HEK293 (cell line): ENCODE measurements at regions not wholly inside any gene's neighbourhood (a gene's known extent, or its start where the extent isn't known, plus 50 kb on each side); places are given as distances from the start of the nearest gene placed in this dataset.

Experiments
- CTCF ChIA-PET: fragments of 350-600 bp; formaldehyde crosslinking; extraction: SDS; loops from one replicate; lab custom pipeline; 2021; ENCODE audit warnings: antibody characterized with exemption; lab: Yijun Ruan, JAX
- POLR2A ChIA-PET: fragments of 300-600 bp; formaldehyde crosslinking; extraction: SDS; loops from one replicate; lab custom pipeline; 2020; ENCODE audit warnings: antibody characterized with exemption, inconsistent platforms; lab: Yijun Ruan, JAX
- H3K27ac ChIP-seq: fragments of 200-500 bp; sonication (Bioruptor generic); 2 replicates; pipeline ENCODE4 v1.5.1; 2014; ENCODE audit warnings: low read depth, low read length, control low read depth, inconsistent platforms; ENCODE audit errors: extremely low read depth
- H3K36me3 ChIP-seq, 2 experiments: fragments of 200-500 bp in 1 of 2; sonication (Bioruptor generic) in 1 of 2; 1 replicate in 1 of 2; 2 replicates in 1 of 2; pipeline ENCODE4 v1.5.1; 2014 to 2017; ENCODE audit warnings: inconsistent platforms in 2 of 2, low read length in 2 of 2; ENCODE audit not compliant: control insufficient read depth in 2 of 2, insufficient read depth in 1 of 2
- H3K4me1 ChIP-seq: fragments of 200-500 bp; sonication (Bioruptor generic); 2 replicates; pipeline ENCODE4 v1.5.1; 2014; ENCODE audit warnings: mild to moderate bottlenecking, low read length, inconsistent platforms; ENCODE audit not compliant: control insufficient read depth, insufficient read depth
- H3K4me3 ChIP-seq: 2 replicates; pipeline ENCODE4 v1.5.1; 2011; ENCODE audit warnings: low read depth, mild to moderate bottlenecking, control low read depth, low read length, moderate library complexity
- H3K9me3 ChIP-seq: fragments of 200-500 bp; sonication (Bioruptor generic); 2 replicates; pipeline ENCODE4 v1.5.1; 2014; ENCODE audit warnings: low read depth, low read length, inconsistent platforms; ENCODE audit not compliant: control insufficient read depth, insufficient read depth
- GLI2 ChIP-seq: fragments of 450-650 bp; formaldehyde crosslinking; IDR thresholded peaks from 2 replicates; pipeline ENCODE4; 2017; ENCODE audit warnings: missing biosample characterization, missing genetic modification characterization, low read depth, borderline replicate concordance
- HOXA7 ChIP-seq: sonication (generic); formaldehyde crosslinking; IDR thresholded peaks from 2 replicates; pipeline ENCODE4 v1.8.1; 2022; ENCODE audit warnings: missing genetic modification reagents, borderline replicate concordance
- HOXD13 ChIP-seq: sonication (generic); formaldehyde crosslinking; IDR thresholded peaks from 2 replicates; pipeline ENCODE4 v1.8.0; 2022; ENCODE audit warnings: missing genetic modification reagents, borderline replicate concordance
- REPIN1 ChIP-seq: fragments of 450-650 bp; formaldehyde crosslinking; IDR thresholded peaks from 2 replicates; pipeline ENCODE4 v1.5.1; 2017; ENCODE audit warnings: missing biosample characterization, missing genetic modification characterization, low read depth
- SALL2 ChIP-seq: fragments of 450-650 bp; formaldehyde crosslinking; IDR thresholded peaks from 2 replicates; pipeline ENCODE4 v1.5.0; 2017; ENCODE audit warnings: missing biosample characterization, mild to moderate bottlenecking, missing genetic modification characterization, borderline replicate concordance
- SP2 ChIP-seq: fragments of 450-650 bp; formaldehyde crosslinking; IDR thresholded peaks from 2 replicates; pipeline ENCODE4 v1.5.1; 2016; ENCODE audit warnings: missing biosample characterization, missing genetic modification characterization
- TSHZ1 ChIP-seq: fragments of 450-650 bp; formaldehyde crosslinking; IDR thresholded peaks from 2 replicates; pipeline ENCODE4 v1.5.1; 2016; ENCODE audit warnings: missing biosample characterization, missing genetic modification characterization, borderline replicate concordance
- YY2 ChIP-seq: fragments of 450-650 bp; formaldehyde crosslinking; IDR thresholded peaks from 2 replicates; pipeline ENCODE4 v1.5.1; 2016; ENCODE audit warnings: missing biosample characterization, missing genetic modification characterization
- ZBTB1 ChIP-seq: fragments of 450-650 bp; formaldehyde crosslinking; IDR thresholded peaks from 2 replicates; pipeline ENCODE4 v1.5.1; 2016; ENCODE audit warnings: missing biosample characterization, missing genetic modification characterization
- ZBTB6 ChIP-seq: fragments of 450-650 bp; formaldehyde crosslinking; IDR thresholded peaks from 2 replicates; pipeline ENCODE4 v1.5.1; 2017; ENCODE audit warnings: missing biosample characterization, missing genetic modification characterization
- ZFHX2 ChIP-seq: fragments of 450-650 bp; formaldehyde crosslinking; conservative IDR thresholded peaks from 2 replicates; pipeline ENCODE4 v1.5.1; 2016; ENCODE audit warnings: missing biosample characterization, missing genetic modification characterization
- ZNF112 ChIP-seq: fragments of 450-650 bp; formaldehyde crosslinking; IDR thresholded peaks from 2 replicates; pipeline ENCODE4 v1.5.0; 2017; ENCODE audit warnings: missing biosample characterization, missing genetic modification characterization
- ZNF175 ChIP-seq: fragments of 450-650 bp; formaldehyde crosslinking; IDR thresholded peaks from 2 replicates; pipeline ENCODE4 v1.5.1; 2016; ENCODE audit warnings: missing biosample characterization, missing genetic modification characterization
- ZNF184 ChIP-seq: fragments of 450-650 bp; IDR thresholded peaks from 2 replicates; pipeline ENCODE4 v1.5.1; 2018; ENCODE audit warnings: missing biosample characterization, mild to moderate bottlenecking, missing genetic modification characterization
- ZNF2 ChIP-seq: fragments of 450-650 bp; formaldehyde crosslinking; IDR thresholded peaks from 2 replicates; pipeline ENCODE4 v1.5.1; 2016; ENCODE audit warnings: missing biosample characterization, missing genetic modification characterization
- ZNF211 ChIP-seq: fragments of 450-650 bp; formaldehyde crosslinking; IDR thresholded peaks from 2 replicates; pipeline ENCODE4 v1.5.1; 2016; ENCODE audit warnings: low read depth, missing biosample characterization, missing genetic modification characterization
- ZNF214 ChIP-seq: fragments of 450-650 bp; formaldehyde crosslinking; IDR thresholded peaks from 2 replicates; pipeline ENCODE4 v1.5.1; 2017; ENCODE audit warnings: missing biosample characterization, mild to moderate bottlenecking, missing genetic modification characterization, borderline replicate concordance
- ZNF292 ChIP-seq: fragments of 450-650 bp; formaldehyde crosslinking; IDR thresholded peaks from 2 replicates; pipeline ENCODE4 v1.5.1; 2016; ENCODE audit warnings: low read depth, missing biosample characterization, missing genetic modification characterization, borderline replicate concordance
- ZNF341 ChIP-seq: fragments of 450-650 bp; formaldehyde crosslinking; IDR thresholded peaks from 2 replicates; pipeline ENCODE4; 2016; ENCODE audit warnings: low read depth, missing biosample characterization, missing genetic modification characterization
- ZNF354C ChIP-seq: fragments of 450-650 bp; formaldehyde crosslinking; IDR thresholded peaks from 2 replicates; pipeline ENCODE4 v1.5.1; 2016; ENCODE audit warnings: missing biosample characterization, missing genetic modification characterization, low read depth, borderline replicate concordance
- ZNF473 ChIP-seq: fragments of 450-650 bp; formaldehyde crosslinking; IDR thresholded peaks from 2 replicates; pipeline ENCODE4 v1.5.1; 2017; ENCODE audit warnings: missing biosample characterization, missing genetic modification characterization
- ZNF510 ChIP-seq: fragments of 450-650 bp; formaldehyde crosslinking; IDR thresholded peaks from 2 replicates; pipeline ENCODE4 v1.5.1; 2018; ENCODE audit warnings: mild to moderate bottlenecking, missing genetic modification characterization, missing biosample characterization; ENCODE audit not compliant: insufficient replicate concordance
- ZNF629 ChIP-seq: fragments of 450-650 bp; formaldehyde crosslinking; IDR thresholded peaks from 2 replicates; pipeline ENCODE4 v1.5.1; 2017; ENCODE audit warnings: missing biosample characterization, missing genetic modification characterization
- ZNF658 ChIP-seq: fragments of 450-650 bp; formaldehyde crosslinking; IDR thresholded peaks from 2 replicates; pipeline ENCODE4; 2016; ENCODE audit warnings: missing biosample characterization, missing genetic modification characterization
- ZNF704 ChIP-seq: fragments of 450-650 bp; formaldehyde crosslinking; IDR thresholded peaks from 2 replicates; pipeline ENCODE4 v1.5.1; 2016; ENCODE audit warnings: missing biosample characterization, missing genetic modification characterization
- ZSCAN16 ChIP-seq: fragments of 450-650 bp; formaldehyde crosslinking; IDR thresholded peaks from 2 replicates; pipeline ENCODE4 v1.5.1; 2016; ENCODE audit warnings: missing biosample characterization, missing genetic modification characterization
- ZSCAN23 ChIP-seq: fragments of 450-650 bp; formaldehyde crosslinking; IDR thresholded peaks from 2 replicates; pipeline ENCODE4 v1.5.1; 2016; ENCODE audit warnings: missing biosample characterization, missing genetic modification characterization

GRCh38 chr5:53199882-53200281 is 90.3 kb upstream of the MOCS2 start:
- no peak overlapping the region for H3K4me3 ChIP-seq

GRCh38 chr5:53200306-53200705 is 90.7 kb upstream of the MOCS2 start:
- Histone ChIP-seq H3K4me3 (no peak overlapping the region), H3K4me1 (no peaks in the 10 kb centered on the region), H3K27ac (no peak overlapping the region)
- CTCF ChIA-PET = interaction anchor here (1.2 kb wide), 1 partner anchor 23 kb away, joined by 3 read pairs; no protein-coding TSS in a partner anchor
- POLR2A ChIA-PET = no interaction called here
- TF ChIP-seq ZNF214 (no peak), TSHZ1 (no peak), ZNF510 (tag by site-specific recombination) (no peak), ZNF112 (tag by site-specific recombination) (no peak), ZNF473 (tag by site-specific recombination) (no peak)
- TF ChIP-seq, all 188 proteins: peak for 0
- Histone ChIP-seq H3K9me3 (no peaks in the 10 kb centered on the region), H3K36me3 (no peaks in the 10 kb centered on the region)

More at GRCh38 chr5:53199882-53200281, 90.3 kb upstream of the MOCS2 start:
- Histone ChIP-seq H3K4me1 (no peaks in the 10 kb centered on the region), H3K36me3 (no peaks in the 10 kb centered on the region), H3K27ac (no peak overlapping the region), H3K9me3 (no peaks in the 10 kb centered on the region)
- CTCF ChIA-PET = interaction anchor here (1.2 kb wide), 1 partner anchor 23 kb away, joined by 3 read pairs; no protein-coding TSS in a partner anchor
- TF ChIP-seq ZNF629 (tag by site-specific recombination) (no peak), SP2 (tag by site-specific recombination) (no peak), ZNF292 (tag by site-specific recombination) (no peak), ZNF658 (no peak), HOXA7 (CRISPR knock-in tag) (no peak), ZNF211 (no peak), HOXD13 (CRISPR knock-in tag) (no peak)
- POLR2A ChIA-PET = no interaction called here

- H3K36me3 ChIP-seq = no peaks in the 10 kb centered on the region
- CTCF ChIA-PET = interaction anchor here (0.7 kb wide), 2 partner anchors 48 to 988 kb away, joined by 3 read pairs; no protein-coding TSS in a partner anchor
- no peak overlapping the region for H3K4me3 ChIP-seq
- POLR2A ChIA-PET = no interaction called here
- no peaks in the 10 kb centered on the region for H3K9me3 ChIP-seq
- no peak overlapping the region for H3K27ac ChIP-seq
- H3K4me1 ChIP-seq = no peaks in the 10 kb centered on the region
- TF ChIP-seq ZNF2 (no peak), ZSCAN23 (no peak), ZSCAN16 (tag by site-specific recombination) (no peak), ZNF704 (tag by site-specific recombination) (no peak), GLI2 (tag by site-specific recombination) (no peak), YY2 (tag by site-specific recombination) (no peak), ZNF175 (no peak), ZNF184 (tag by site-specific recombination) (no peak), REPIN1 (tag by site-specific recombination) (no peak), ZFHX2 (tag by site-specific recombination) (no peak), ZBTB1 (tag by site-specific recombination) (no peak), SALL2 (tag by site-specific recombination) (no peak), ZBTB6 (tag by site-specific recombination) (no peak), ZNF354C (no peak), ZNF341 (tag by site-specific recombination) (no peak)
Observed at GRCh38 chr5:53201746-53202145, 92.2 kb upstream of the MOCS2 start.
